Fibroblast of mammary gland (primary cell): ENCODE measurements at regions not wholly inside any gene's neighbourhood (a gene's known extent, or its start where the extent isn't known, plus 50 kb on each side); places are given as distances from the start of the nearest gene placed in this dataset.

Experiments
- DNase-seq: peaks from one replicate; pipeline ENCODE4 v3.0.0-alpha.2; 2010; ENCODE audit warnings: low read depth
- H3K4me3 ChIP-seq: 2 replicates; pipeline ENCODE4 v1.5.1; 2011; ENCODE audit warnings: low read depth, mild to moderate bottlenecking, low read length, moderate library complexity; ENCODE audit not compliant: control insufficient read depth
- CTCF ChIP-seq: conservative IDR thresholded peaks from 2 replicates; pipeline ENCODE4 v1.5.1; 2011; ENCODE audit warnings: low read depth, low read length, inconsistent platforms; ENCODE audit not compliant: control insufficient read depth, insufficient read depth

DNA sequence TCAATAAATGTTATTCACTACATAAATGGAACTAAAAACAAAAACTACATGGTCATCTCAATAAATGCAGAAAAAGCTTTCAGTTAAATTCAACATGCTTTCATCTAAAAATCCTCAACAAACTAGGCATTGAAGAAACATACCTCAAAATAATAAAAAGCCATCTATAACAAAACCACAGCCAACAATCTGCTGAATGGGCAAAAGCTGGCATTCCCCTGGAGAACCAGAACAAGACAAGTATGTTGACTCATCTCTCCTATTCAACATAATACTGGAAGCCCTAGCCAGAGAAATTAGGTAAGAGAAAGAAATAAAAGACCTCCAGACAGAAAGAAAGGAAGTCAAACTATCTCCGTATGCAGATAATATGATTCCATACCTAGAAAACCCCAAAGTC is 759.9 kb downstream of the EPHA3 start:
- no peak for TF ChIP-seq CTCF
- H3K4me3 ChIP-seq = no peak overlapping the region
- DNase-seq = no peak

GRCh38 chr3:89876116-89876515 is 768.7 kb downstream of the EPHA3 start:
- TF ChIP-seq CTCF = no peak
- no peak overlapping the region for H3K4me3 ChIP-seq
- no peak for DNase-seq

- no peak for TF ChIP-seq CTCF
Observed at GRCh38 chr3:89877230-89877629, 769.8 kb downstream of the EPHA3 start.

GRCh38 chr3:89889386-89889785 is 782.0 kb downstream of the EPHA3 start:
- no peak for TF ChIP-seq CTCF
- H3K4me3 ChIP-seq = no peak overlapping the region

More at GRCh38 chr3:89877230-89877629, 769.8 kb downstream of the EPHA3 start:
- no peak for DNase-seq
- H3K4me3 ChIP-seq = no peak overlapping the region

GRCh38 chr3:89908711-89909213 is 801.3 kb downstream of the EPHA3 start:
- TF ChIP-seq CTCF = no peak
- no peak overlapping the region for H3K4me3 ChIP-seq
- no peak for DNase-seq

More at GRCh38 chr3:89889386-89889785, 782.0 kb downstream of the EPHA3 start:
- DNase-seq = no peak

DNA sequence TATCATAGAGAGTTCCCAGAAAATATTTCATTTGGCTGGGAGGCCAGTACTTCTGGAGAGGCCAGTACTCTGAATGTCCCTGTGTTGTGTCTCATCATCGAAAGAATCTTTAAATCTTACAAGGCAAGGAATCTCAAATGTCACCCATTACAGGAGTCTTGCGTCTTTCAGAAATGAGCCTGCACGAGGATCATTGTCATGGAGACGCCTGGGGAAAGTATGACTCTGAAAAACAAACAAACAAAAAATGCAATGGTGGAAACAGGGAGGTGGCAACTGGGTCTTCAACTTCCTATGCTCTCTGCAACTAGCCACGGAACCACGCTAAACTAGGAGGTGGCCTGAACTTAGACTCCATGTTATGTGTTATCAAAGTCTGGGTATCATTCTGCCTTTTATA is 804.6 kb downstream of the EPHA3 start:
- no peak overlapping the region for H3K4me3 ChIP-seq
- TF ChIP-seq CTCF = no peak
- DNase-seq = no peak
